IPS-20b (cell line): ENCODE measurements at regions not wholly inside any gene's neighbourhood (a gene's known extent, or its start where the extent isn't known, plus 50 kb on each side); places are given as distances from the start of the nearest gene placed in this dataset.

ENCODE experiments used
- H3K27ac ChIP-seq: one replicate; pipeline ENCODE4 v1.5.1; 2013; ENCODE audit warnings: low read length
- H3K27me3 ChIP-seq: 2 replicates; pipeline ENCODE4 v1.6.1; 2013; ENCODE audit warnings: mild to moderate bottlenecking, low read length, inconsistent platforms; ENCODE audit not compliant: insufficient read depth
- H3K36me3 ChIP-seq: 2 replicates; pipeline ENCODE4 v1.6.1; 2013; ENCODE audit warnings: low read depth, mild to moderate bottlenecking, inconsistent platforms, low read length, moderate library complexity; ENCODE audit not compliant: insufficient read depth
- H3K4me1 ChIP-seq: 2 replicates; pipeline ENCODE4 v1.6.1; 2013; ENCODE audit warnings: mild to moderate bottlenecking, control low read depth, inconsistent platforms, low read length, moderate library complexity; ENCODE audit not compliant: insufficient read depth
- H3K4me3 ChIP-seq: 2 replicates; pipeline ENCODE4 v1.5.1; 2013; ENCODE audit warnings: mild to moderate bottlenecking, low read length, inconsistent platforms
- H3K9ac ChIP-seq: 2 replicates; pipeline ENCODE4 v1.6.1; 2013; ENCODE audit warnings: low read depth, mild to moderate bottlenecking, inconsistent platforms, low read length, moderate library complexity
- H3K9me3 ChIP-seq: 2 replicates; pipeline ENCODE4 v1.6.1; 2013; ENCODE audit warnings: mild to moderate bottlenecking, low read depth, low read length, inconsistent platforms; ENCODE audit not compliant: insufficient read depth

GRCh38 chr5:161115941-161116340, 263.9 kb upstream of the ATP10B start:
- H3K36me3 ChIP-seq, result no peaks in the 10 kb centered on the region
- no peak overlapping the region for H3K9ac ChIP-seq
- no peaks in the 10 kb centered on the region for H3K27me3 ChIP-seq
- H3K9me3 ChIP-seq, result no peaks in the 10 kb centered on the region
- H3K4me3 ChIP-seq, result no peak overlapping the region
- no peaks in the 10 kb centered on the region for H3K4me1 ChIP-seq
- no peak overlapping the region for H3K27ac ChIP-seq

DNA sequence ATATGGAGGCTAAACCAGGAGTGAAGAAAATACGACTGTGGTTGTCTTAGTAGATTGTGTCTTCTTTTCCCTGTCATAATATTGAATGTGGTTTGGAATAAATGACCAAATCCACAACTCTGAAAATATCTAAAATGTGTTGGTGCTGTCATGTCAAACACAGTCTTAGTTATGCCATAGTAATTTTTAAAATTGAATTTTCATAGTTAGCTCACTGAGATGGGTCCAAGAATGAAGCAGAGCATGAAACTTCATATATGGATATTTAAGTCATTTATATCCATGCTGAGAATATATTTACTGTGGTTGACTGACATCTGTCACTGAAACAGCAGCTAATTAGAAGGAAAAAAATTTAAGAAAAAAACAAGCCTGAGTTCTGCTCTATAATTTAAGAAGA, 260.4 kb upstream of the ATP10B start:
- H3K27ac ChIP-seq, result no peak overlapping the region
- H3K4me1 ChIP-seq, result 0 out of 2 replicates have a peak, but pooled peaks cover 7% of the 10 kb centered on the region
- no peaks in the 10 kb centered on the region for H3K27me3 ChIP-seq
- no peak overlapping the region for H3K9ac ChIP-seq
- no peaks in the 10 kb centered on the region for H3K9me3 ChIP-seq
- H3K36me3 ChIP-seq, result no peaks in the 10 kb centered on the region
- H3K4me3 ChIP-seq, result no peak overlapping the region

DNA sequence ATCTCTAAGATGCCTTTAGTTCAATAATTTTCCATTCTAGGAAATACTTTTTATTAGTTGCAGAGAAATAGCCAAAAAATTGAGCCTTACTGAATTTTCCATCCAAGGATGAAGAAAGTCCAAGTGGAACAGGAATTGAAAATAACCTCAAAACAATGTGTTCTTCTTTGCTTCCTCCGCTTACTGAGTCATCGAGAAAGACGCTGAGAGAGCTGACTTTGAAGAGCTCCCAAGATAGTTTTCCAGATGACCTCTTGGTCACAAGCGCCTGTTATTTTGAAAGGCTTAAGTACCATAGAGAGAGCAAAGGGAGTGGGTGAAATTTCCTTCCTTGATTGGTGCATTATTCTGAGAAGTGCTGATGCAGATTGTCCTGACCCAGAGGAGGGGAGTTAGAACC, 253.5 kb upstream of the ATP10B start:
- H3K36me3 ChIP-seq, result no peaks in the 10 kb centered on the region
- H3K27ac ChIP-seq, result no peak overlapping the region
- no peak overlapping the region for H3K4me3 ChIP-seq
- H3K9ac ChIP-seq, result no peak overlapping the region
- no peaks in the 10 kb centered on the region for H3K9me3 ChIP-seq
- H3K4me1 ChIP-seq, result 0 out of 2 replicates have a peak, but pooled peaks cover 7% of the 10 kb centered on the region
- no peaks in the 10 kb centered on the region for H3K27me3 ChIP-seq

- H3K4me1 ChIP-seq, result no peaks in the 10 kb centered on the region
- no peaks in the 10 kb centered on the region for H3K27me3 ChIP-seq
- H3K9me3 ChIP-seq, result no peaks in the 10 kb centered on the region
- no peak overlapping the region for H3K4me3 ChIP-seq
- no peaks in the 10 kb centered on the region for H3K36me3 ChIP-seq
- no peak overlapping the region for H3K9ac ChIP-seq
- H3K27ac ChIP-seq, result no peak overlapping the region
These were observed 246.5 kb upstream of the ATP10B start for GRCh38 chr5:161098516-161098915.

GRCh38 chr5:161096581-161096980, 244.6 kb upstream of the ATP10B start:
- Histone ChIP-seq H3K4me1 (no peaks in the 10 kb centered on the region), H3K27ac (no peak overlapping the region), H3K36me3 (no peaks in the 10 kb centered on the region), H3K27me3 (no peaks in the 10 kb centered on the region), H3K9ac (no peak overlapping the region), H3K4me3 (no peak overlapping the region), H3K9me3 (no peaks in the 10 kb centered on the region)

- Histone ChIP-seq H3K27ac (no peak overlapping the region), H3K27me3 (no peaks in the 10 kb centered on the region), H3K4me3 (no peak overlapping the region), H3K9ac (no peak overlapping the region), H3K9me3 (no peaks in the 10 kb centered on the region), H3K4me1 (no peaks in the 10 kb centered on the region), H3K36me3 (no peaks in the 10 kb centered on the region)
These were observed 243.9 kb upstream of the ATP10B start for GRCh38 chr5:161095953-161096352.

DNA sequence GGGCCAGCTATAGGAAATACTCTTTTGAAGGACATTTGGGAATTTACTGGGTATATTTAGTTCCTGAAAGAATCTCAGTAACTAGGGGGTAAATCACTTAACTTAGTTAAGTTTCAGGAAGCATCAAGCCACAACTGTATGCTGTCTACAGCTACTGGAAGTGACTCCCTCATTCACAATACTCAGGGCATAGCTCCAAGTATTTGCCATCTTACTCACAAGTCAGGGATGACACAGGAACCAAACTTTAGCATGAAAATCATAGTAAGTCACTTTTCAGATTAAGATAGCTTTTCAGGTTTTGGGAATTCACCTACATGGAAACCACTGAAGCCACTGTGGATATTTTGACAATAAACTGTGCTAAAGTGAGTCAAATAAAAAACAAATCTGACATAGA, 242.4 kb upstream of the ATP10B start:
- H3K9ac ChIP-seq, result no peak overlapping the region
- no peaks in the 10 kb centered on the region for H3K27me3 ChIP-seq
- no peaks in the 10 kb centered on the region for H3K9me3 ChIP-seq
- H3K36me3 ChIP-seq, result no peaks in the 10 kb centered on the region
- H3K27ac ChIP-seq, result no peak overlapping the region
- H3K4me3 ChIP-seq, result no peak overlapping the region
- H3K4me1 ChIP-seq, result no peaks in the 10 kb centered on the region

GRCh38 chr5:161093100-161093499, 241.1 kb upstream of the ATP10B start:
- Histone ChIP-seq H3K36me3 (no peaks in the 10 kb centered on the region), H3K4me3 (no peak overlapping the region), H3K27ac (no peak overlapping the region), H3K9me3 (no peaks in the 10 kb centered on the region), H3K9ac (no peak overlapping the region), H3K27me3 (no peaks in the 10 kb centered on the region), H3K4me1 (no peaks in the 10 kb centered on the region)

DNA sequence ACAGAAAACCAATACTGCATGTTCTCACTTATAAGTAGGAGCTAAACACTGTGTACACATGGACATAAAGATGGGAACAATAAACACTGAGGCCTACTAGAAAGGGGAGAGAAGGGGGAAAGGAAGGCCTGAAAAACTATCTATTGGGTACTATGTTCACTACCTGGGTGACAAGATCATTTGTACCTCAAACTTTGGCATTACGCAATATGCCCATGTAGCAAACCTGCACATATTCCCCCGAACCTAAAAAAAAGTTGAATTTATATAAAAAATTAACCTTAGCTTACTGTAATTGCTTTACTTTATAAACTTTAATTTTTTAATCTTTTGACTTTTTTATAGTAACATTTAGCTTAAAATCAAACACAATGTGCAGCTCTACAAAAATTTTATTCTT, 237.6 kb upstream of the ATP10B start:
- no peak overlapping the region for H3K4me3 ChIP-seq
- no peaks in the 10 kb centered on the region for H3K36me3 ChIP-seq
- no peak overlapping the region for H3K27ac ChIP-seq
- no peaks in the 10 kb centered on the region for H3K4me1 ChIP-seq
- no peaks in the 10 kb centered on the region for H3K27me3 ChIP-seq
- H3K9me3 ChIP-seq, result no peaks in the 10 kb centered on the region
- no peak overlapping the region for H3K9ac ChIP-seq

- no peaks in the 10 kb centered on the region for H3K27me3 ChIP-seq
- no peak overlapping the region for H3K27ac ChIP-seq
- no peaks in the 10 kb centered on the region for H3K9me3 ChIP-seq
- no peaks in the 10 kb centered on the region for H3K36me3 ChIP-seq
- no peak overlapping the region for H3K9ac ChIP-seq
- no peaks in the 10 kb centered on the region for H3K4me1 ChIP-seq
- H3K4me3 ChIP-seq, result no peak overlapping the region
These were observed 234.4 kb upstream of the ATP10B start for GRCh38 chr5:161086461-161086860.

DNA sequence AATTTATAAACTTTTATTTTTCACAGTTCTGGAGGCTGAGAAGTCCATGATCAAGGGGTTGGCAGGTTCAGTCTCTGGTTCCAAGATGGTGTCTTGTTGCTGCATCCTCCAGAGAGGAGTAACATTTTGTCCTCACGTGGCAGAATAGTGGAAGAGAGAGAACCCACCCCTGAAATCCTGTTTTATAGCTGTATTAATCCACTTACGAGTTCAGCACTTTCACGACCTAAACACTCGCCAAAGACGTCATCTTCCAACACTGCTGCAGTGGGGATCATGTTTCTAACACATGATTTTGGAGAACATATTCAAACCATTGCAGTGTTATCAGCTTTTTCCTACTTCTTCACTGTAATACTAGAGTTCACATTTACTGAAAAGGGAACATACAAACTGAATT, 233.0 kb upstream of the ATP10B start:
- Histone ChIP-seq H3K4me3 (no peak overlapping the region), H3K9ac (no peak overlapping the region), H3K36me3 (no peaks in the 10 kb centered on the region)

DNA sequence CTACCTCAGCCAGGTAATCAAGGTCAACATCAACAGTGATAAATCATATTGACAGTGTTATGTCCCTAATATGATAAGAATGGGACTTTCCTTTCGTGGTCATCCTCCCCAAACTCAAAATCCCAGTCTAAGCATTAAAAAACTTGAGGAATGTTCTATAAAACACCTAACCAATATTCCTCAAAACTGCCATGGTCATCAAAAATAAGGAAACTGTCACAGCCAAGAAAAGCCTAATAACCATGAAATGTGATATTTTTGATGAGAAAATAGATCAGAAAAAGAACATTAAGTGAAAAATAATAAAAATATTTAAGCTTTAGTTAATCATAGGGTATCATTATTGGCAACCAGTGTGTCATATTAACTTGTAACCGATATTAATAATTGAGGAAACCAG, 232.1 kb upstream of the ATP10B start:
- no peaks in the 10 kb centered on the region for H3K4me1 ChIP-seq
- H3K36me3 ChIP-seq, result no peaks in the 10 kb centered on the region
- H3K4me3 ChIP-seq, result no peak overlapping the region
- no peaks in the 10 kb centered on the region for H3K27me3 ChIP-seq
- no peak overlapping the region for H3K9ac ChIP-seq
- no peak overlapping the region for H3K27ac ChIP-seq
- no peaks in the 10 kb centered on the region for H3K9me3 ChIP-seq

More for the DNA sequence above, 233.0 kb upstream of the ATP10B start:
- Histone ChIP-seq H3K9me3 (no peaks in the 10 kb centered on the region), H3K27me3 (no peaks in the 10 kb centered on the region), H3K27ac (no peak overlapping the region), H3K4me1 (no peaks in the 10 kb centered on the region)

GRCh38 chr5:161078793-161079192, 226.8 kb upstream of the ATP10B start:
- Histone ChIP-seq H3K9me3 (no peaks in the 10 kb centered on the region), H3K27me3 (no peaks in the 10 kb centered on the region), H3K36me3 (no peaks in the 10 kb centered on the region), H3K4me3 (no peak overlapping the region), H3K27ac (no peak overlapping the region), H3K9ac (no peak overlapping the region), H3K4me1 (no peaks in the 10 kb centered on the region)
